ENCODE measurements at regions not wholly inside any gene's neighbourhood (a gene's known extent, or its start where the extent isn't known, plus 50 kb on each side); places are given as distances from the start of the nearest gene placed in this dataset.
"Not testable (repeated sequence)": the region's sequence is repeated elsewhere in the genome, so short reads cannot be mapped to it uniquely, and the experiment has no call there.

GRCh38 chrX:138859421-138859820, 147.9 kb upstream of the FGF13 start:
- no peak for DNase-seq (ENCODE audit: low spot score)

DNA sequence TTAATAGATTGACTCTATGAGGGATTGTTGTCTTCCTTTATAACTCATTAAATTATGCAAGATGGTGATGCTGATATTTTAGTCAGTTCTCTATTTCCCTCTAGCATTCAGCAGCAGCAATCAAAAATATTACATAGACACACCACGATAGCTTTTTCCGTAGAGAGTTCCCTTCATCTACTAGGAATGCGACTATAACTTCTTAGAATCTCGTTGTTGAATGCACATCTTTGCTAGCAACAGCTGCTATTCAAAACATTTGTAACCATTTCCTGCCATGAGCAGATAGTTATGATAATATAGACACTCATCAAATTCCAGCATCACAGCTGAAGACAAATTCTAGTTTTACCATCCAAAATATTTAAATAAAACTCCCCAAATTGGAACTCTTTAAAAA, 147.4 kb upstream of the FGF13 start:
- DNase-seq (ENCODE audit: low spot score), result no peak

DNA sequence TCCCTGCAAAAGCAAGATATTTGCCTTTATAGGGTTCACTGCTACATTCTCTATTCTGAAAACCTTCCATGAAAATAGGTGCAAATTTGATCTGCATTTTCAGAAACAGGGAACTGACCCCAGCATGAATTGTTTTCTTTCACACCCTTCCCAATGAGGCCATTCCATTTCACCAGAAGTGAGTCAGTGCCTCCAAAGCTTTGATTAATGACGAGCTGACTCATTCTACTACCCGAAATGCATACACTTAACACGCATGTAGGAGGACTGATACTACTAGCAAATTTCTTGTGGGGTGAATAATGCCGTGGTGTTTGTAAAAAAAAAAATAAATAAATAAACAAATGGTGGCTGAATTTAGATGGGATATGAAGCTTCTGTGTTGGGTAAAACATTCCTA, 146.9 kb upstream of the FGF13 start:
- no peak for DNase-seq (ENCODE audit: low spot score)

DNA sequence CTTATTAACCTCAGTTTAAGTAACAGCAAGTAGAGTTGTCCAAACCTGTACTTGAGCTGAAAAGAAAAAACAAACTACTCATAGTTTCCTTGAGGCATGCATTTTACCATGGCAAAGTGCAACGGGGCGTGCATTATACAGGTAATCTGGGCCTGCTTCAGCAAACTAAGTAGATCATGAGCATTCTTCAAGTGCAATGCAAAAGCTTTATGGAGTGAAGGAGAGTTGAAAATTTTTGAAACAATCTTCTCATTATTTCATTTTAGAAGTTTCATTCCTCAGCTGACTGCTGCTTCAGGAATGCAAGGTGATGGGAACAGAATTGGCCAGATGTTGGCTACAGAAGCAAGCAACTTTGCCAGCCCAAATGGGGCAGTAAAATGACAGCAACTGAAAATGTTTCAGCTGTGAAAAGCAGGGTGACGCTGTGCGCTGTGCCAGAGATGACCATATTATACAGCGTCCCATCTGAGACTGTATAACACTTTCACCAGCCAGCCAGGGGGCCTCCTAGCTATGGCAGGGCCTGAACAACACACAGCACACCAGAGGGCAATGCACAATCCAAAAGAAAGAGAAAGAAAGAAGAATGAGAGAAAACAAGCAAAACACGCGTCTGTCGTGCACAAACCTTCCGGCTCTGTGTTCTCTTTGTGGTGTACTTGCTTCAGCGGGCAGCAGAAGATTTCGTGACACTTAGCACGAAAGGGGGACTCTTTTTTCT, 145.5 kb upstream of the FGF13 start:
- no peak for DNase-seq (ENCODE audit: low spot score)

DNA sequence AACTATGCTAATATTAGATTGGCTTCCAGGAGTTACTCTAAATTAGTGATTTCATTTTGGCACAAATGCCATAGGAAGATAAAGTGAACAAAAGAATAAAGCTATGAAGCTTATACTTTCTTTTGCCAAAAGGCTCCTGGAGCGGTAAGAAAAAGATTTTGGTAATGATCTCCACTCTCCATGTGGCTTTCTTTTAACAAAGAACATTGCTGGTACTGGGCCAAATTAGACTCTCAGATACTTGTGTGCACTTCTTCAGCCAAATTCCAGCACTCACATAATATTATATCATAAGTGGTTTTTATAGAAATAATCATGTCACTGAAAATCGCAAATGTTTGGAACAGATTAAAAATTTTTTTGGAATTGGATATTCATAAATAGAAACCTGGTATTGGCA, 142.4 kb upstream of the FGF13 start:
- no peak for DNase-seq (ENCODE audit: low spot score)

DNA sequence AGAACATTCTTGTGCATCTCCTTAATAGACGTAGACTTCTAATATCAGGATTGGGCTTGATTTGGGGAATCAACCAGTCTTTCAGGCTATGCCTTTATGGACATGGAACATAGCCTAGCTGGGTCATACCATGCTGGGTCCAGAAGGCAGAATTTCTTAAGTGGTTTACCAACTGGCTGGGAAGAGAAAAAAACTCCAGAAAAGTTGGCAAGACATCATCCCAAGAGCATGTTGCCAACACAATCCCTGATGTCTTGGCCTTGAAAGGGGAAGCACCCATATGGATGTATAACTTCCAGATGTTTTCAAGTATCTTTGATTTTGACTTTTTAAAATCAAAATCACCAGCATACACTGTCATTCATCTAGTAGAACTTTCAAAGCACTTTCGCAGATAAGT, 138.0 kb upstream of the FGF13 start:
- DNase-seq (ENCODE audit: low spot score), result no peak

GRCh38 chrX:138847930-138848329, 136.4 kb upstream of the FGF13 start:
- no peak for DNase-seq (ENCODE audit: low spot score)

DNA sequence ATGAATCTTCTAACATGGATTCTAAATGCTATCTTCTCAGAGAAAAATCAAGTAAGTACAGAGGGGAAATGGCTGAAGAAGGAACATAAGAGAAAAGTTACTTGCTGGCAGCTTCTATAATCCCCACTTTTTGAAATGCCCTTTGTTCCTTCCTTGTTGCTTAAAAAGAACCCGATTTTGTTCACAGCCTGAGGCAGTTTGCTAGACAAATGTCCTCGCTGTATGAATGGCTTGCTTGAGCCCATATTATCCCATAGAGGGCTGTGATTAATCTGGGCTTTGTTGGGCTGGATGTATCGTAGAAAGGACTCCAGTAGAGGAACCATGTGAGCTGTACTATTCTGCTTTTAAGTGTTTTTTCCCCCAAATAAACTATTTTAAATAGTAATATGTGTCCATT, 134.3 kb upstream of the FGF13 start:
- no peak for DNase-seq (ENCODE audit: low spot score)

GRCh38 chrX:138807400-138807799, 95.9 kb upstream of the FGF13 start:
- not testable (repeated sequence) for DNase-seq (ENCODE audit: low spot score)

GRCh38 chrX:138794246-138794645, 82.7 kb upstream of the FGF13 start:
- no peak for DNase-seq (ENCODE audit: low spot score)

DNA sequence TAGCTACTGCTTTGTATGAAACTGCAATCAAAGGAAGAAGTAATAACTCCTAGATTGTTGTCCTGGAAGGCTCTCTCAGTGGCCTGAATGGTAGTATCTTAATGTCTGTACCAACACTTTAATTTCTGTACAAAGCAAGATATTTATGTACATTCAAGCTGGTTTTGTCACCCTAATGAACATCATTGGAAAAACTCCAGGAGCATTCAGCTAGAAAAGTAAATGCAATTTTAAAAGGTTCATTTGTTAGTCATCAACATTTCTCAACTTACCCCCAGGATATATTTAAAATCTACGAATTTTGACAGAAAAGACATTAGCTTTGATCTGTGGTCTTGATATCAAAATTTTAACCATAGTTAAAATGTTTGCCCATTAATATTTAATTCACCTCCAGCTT, 80.0 kb upstream of the FGF13 start:
- DNase-seq (ENCODE audit: low spot score), result no peak

DNA sequence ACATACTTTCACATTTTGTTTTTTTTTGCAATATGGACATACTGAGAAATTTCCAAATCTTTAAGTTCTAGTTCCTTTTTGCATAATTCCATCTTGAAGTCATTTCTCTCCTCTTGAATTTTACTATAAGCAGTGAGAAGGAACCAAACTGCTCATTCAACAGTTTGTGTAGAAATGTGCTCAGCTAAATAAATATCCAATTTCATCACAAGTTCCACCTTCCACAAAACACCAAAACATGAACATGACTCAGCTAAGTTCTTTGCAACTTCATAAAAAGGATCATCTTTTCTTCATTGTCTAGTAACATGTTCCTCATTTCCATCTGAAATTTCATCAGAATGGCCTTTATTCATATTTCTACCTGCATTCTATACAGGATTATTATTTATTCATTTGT, 77.3 kb upstream of the FGF13 start:
- DNase-seq (ENCODE audit: low spot score), result no peak

- DNase-seq (ENCODE audit: low spot score), result not testable (repeated sequence)
Measured at GRCh38 chrX:138778576-138778909, 67.0 kb upstream of the FGF13 start.

DNA sequence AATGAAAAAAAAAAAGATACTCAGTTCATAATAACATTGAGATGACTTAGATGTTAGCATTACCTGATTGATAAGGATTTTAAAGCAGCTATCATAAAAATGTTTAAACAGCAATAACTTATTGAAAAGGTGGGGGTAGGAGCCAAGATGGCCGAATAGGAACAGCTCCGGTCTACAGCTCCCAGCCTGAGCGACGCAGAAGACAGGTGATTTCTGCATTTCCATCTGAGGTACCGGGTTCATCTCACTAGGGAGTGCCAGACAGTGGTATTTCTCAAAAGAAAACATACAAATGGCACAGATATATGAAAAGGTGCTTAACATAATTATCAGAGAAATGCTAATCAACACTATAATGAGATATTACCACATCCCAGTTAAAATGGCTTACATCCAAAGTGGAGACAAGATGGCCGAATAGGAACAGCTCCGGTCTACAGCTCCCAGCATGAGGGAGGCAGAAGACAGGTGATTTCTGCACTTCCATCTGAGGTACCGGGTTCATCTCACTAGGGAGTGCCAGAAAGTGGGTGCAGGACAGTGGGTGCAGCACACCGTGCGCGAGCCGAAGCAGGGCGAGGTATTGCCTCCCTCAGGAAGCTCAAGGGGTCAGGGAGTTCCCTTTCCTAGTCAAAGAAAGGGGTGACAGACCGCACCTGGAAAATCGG, 66.5 kb upstream of the FGF13 start:
- DNase-seq (ENCODE audit: low spot score), result not testable (repeated sequence)

DNA sequence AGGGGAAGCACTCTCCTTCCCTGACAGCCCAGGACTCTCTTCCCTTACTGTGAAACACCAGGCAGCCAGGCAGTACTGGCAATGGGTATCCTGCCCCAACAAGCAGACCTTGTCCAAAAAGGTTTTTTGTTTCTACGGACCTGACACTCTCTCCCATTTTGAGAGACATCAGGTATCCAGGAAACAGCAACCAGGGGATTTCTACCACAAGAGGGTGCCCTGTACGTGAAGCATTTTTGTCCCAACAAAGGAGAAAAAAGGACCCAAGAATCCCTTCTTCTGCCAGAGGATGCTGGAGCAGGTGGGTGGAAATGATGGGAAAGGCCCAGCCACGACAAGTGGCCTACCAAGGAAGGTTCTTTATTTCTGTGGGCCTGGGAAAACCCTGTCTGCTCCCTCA, 65.7 kb upstream of the FGF13 start:
- DNase-seq (ENCODE audit: low spot score), result no peak

- peak; percentile 5 for DNase-seq (ENCODE audit: low spot score)
Measured at GRCh38 chrX:138775517-138775916, 64.0 kb upstream of the FGF13 start.

DNA sequence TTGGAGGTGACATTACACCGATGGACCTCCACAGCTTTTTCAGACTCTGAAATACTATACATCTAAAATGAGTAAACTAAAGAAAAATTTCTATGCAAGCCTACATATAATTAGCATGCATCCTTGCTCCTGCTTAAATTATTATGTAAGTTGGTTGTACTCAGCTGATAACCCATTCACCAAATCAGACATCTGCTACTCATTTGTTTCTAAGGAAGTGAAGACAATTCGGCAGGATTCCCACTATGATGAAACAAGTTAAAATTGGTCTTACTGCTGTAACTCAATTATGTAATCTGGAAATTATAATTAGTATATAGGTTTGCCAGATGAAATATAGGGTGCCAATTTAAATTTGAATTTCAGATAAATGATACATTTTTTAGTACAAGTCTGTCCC, 59.5 kb upstream of the FGF13 start:
- DNase-seq (ENCODE audit: low spot score), result no peak

DNA sequence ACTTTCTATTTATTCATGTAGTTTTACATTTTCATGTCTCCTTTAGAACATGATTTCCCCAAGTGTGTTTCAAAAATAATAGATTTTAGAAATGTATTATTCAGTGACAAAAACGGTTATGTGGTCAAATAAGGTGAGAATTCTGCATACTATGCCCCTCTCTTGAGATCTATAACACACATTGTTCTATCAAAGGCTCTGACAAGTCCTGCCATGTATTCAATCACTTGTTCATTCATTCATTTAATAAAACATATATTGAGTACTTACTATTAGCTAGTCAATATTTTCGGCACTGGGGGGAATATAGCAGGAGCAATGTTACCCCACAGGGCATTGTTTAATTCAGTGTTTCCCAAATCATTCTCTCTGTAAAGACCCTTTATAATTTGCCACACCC, 58.4 kb upstream of the FGF13 start:
- DNase-seq (ENCODE audit: low spot score), result no peak

DNA sequence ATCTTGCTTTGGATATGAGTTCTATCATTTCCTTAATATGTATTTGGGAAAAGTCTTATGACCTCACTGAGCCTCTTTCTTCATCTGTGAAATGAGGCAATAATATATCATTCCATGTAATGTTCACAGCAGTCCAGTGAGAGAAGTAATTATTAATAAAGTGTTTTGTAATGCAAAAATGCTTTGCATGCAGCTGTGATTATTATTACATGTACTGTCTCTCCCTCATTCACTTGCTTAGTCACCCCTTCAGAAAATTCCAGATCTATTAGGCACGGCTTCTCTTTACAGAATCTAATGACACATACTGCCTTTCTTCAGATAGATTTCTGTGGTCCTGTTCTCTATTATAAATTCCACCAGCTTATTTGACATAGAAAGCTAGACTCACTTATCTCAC, 53.5 kb upstream of the FGF13 start:
- no peak for DNase-seq (ENCODE audit: low spot score)

DNA sequence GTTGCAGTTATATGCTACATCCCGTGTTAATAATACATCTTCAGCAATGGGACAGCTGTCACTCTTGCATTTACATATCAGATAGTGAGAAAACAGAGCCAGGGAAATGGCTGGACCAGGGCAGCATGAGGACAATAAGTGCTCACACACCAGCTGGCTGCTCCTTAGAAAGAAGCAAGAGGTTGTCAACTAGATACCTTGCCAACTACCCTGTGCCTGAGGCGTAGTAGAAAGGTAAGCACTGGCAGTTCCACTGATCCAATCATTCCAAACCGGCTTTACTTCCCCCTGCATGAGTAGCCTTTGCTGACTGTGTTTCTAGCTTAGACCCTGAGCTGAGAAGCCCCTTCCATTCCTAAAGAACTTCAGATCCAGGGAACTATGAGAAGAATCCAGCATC, 52.2 kb upstream of the FGF13 start:
- no peak for DNase-seq (ENCODE audit: low spot score)

- DNase-seq (ENCODE audit: low spot score), result no peak
Measured at GRCh38 chrX:138761380-138761779, 49.9 kb upstream of the FGF13 start.

All from germinal center (tissue), 1 donor.